Transverse colon (tissue), 4 donors: ENCODE measurements at regions not wholly inside any gene's neighbourhood (a gene's known extent, or its start where the extent isn't known, plus 50 kb on each side); places are given as distances from the start of the nearest gene placed in this dataset.

ENCODE experiments used
- DNase-seq: peaks from one replicate; pipeline ENCODE4 v3.0.0-alpha.2; 2019
- H3K27ac ChIP-seq, 4 donors: fragments of 200-600 bp; sonication (generic); 2 replicates each; pipeline ENCODE4 v1.5.1; 2016 to 2018; ENCODE audit warnings: inconsistent platforms in 4 of 4
- H3K27me3 ChIP-seq: fragments of 200-600 bp; sonication (generic); 2 replicates; pipeline ENCODE4 v1.5.1; 2017; ENCODE audit warnings: inconsistent platforms
- H3K36me3 ChIP-seq, 4 donors: fragments of 200-600 bp; sonication (generic); 2 replicates each; pipeline ENCODE4 v1.5.1; 2017 to 2019; ENCODE audit warnings: inconsistent platforms in 4 of 4
- H3K4me1 ChIP-seq, 4 donors: fragments of 200-600 bp; sonication (generic); 2 replicates each; pipeline ENCODE4 v1.5.1; 2017 to 2020; ENCODE audit warnings: inconsistent platforms in 4 of 4
- H3K4me3 ChIP-seq, 4 donors: fragments of 200-600 bp; sonication (generic); 1 replicate in 1 of 4; 2 replicates in 3 of 4; pipeline versions ENCODE4 v1.5.1 to v1.6.1; 2017 to 2019; ENCODE audit warnings: inconsistent platforms in 4 of 4
- H3K9me3 ChIP-seq, 2 donors: fragments of 200-600 bp; sonication (generic); 2 replicates each; pipeline ENCODE4 v1.5.1; 2017 to 2019; ENCODE audit warnings: inconsistent platforms in 2 of 2
- CTCF ChIP-seq, 5 experiments: fragments of 200-600 bp in 3 of 5; fragments of 450-650 bp in 2 of 5; sonication (generic) in 3 of 5; IDR thresholded peaks; 1 replicate in 2 of 5; 2 replicates in 3 of 5; pipeline ENCODE4 v1.5.1; 2016 to 2017; ENCODE audit warnings: antibody characterized with exemption in 5 of 5, inconsistent platforms in 3 of 5, mild to moderate bottlenecking in 2 of 5, moderate library complexity in 1 of 5
- EP300 ChIP-seq: sonication (generic); formaldehyde crosslinking; IDR thresholded peaks from one replicate; pipeline ENCODE4 v1.6.1; 2017; ENCODE audit warnings: antibody characterized with exemption, low read depth
- POLR2A ChIP-seq: fragments of 450-650 bp; IDR thresholded peaks from one replicate; pipeline ENCODE4 v1.6.1; 2016; ENCODE audit warnings: antibody characterized with exemption, mild to moderate bottlenecking, moderate library complexity
- POLR2AphosphoS5 ChIP-seq, 3 donors: sonication (generic); formaldehyde crosslinking; IDR thresholded peaks; one replicate each; pipeline ENCODE4 v1.6.1; 2016; ENCODE audit warnings: antibody characterized with exemption in 3 of 3
- WGBS, 2 donors: methylation state at CpG; one replicate each; pipeline ENCODE4 v1.1.5; 2018; ENCODE audit warnings: low coverage in 1 of 2; 5-methylcytosine and 5-hydroxymethylcytosine counted together
- in situ Hi-C, 4 donors: fragments of 200-750 bp; cut with MboI; loops; one replicate each; pipeline versions ENCODE4 v1.15.0 to v1.15.1; 2017; ENCODE audit warnings: low sequenced_read_pairs in 3 of 4, low pct_ligation_motif_present in 1 of 4, low pct_unique_long_range_greater_than_20kb in 1 of 4
- intact Hi-C: fragments of 100-400 bp; cut with DNase I; formaldehyde crosslinking; loops from one replicate; pipeline ENCODE4 v1.15.1; 2023; ENCODE audit warnings: low total_unique reads

- Histone ChIP-seq H3K36me3 (no peaks in the 10 kb centered on the region), H3K9me3 (no peaks in the 10 kb centered on the region), H3K27me3 (no peaks in the 10 kb centered on the region), H3K4me1 (no peaks in the 10 kb centered on the region), H3K4me3 (no peak overlapping the region), H3K27ac (no peak overlapping the region)
- in situ Hi-C loops (no loop called here), intact Hi-C loops (no loop called here)
- 60 to 68% methylated on average over 3 to 4 of the region's 4 CpGs for WGBS, 2 donors
- DNase-seq, result no peak
- TF ChIP-seq POLR2A, result no peak
- TF ChIP-seq CTCF (IDR thresholded peaks at IDR 0.05), result no peak
These were observed 183.1 kb upstream of the IVNS1ABP start for GRCh38 chr1:185500001-185500626.

- TF ChIP-seq POLR2A (no peak), POLR2AphosphoS5 (IDR thresholded peaks at IDR 0.05) (no peak), EP300 (no peak), CTCF (IDR thresholded peaks at IDR 0.05) (no peak)
- Histone ChIP-seq H3K36me3 (no peaks in the 10 kb centered on the region), H3K9me3 (no peaks in the 10 kb centered on the region), H3K4me1 (no peaks in the 10 kb centered on the region), H3K27me3 (no peaks in the 10 kb centered on the region), H3K27ac (no peak overlapping the region), H3K4me3 (no peak overlapping the region)
- intact Hi-C loops (no loop called here), in situ Hi-C loops (no loop called here)
- 92% methylated on average over 2 of the region's 2 CpGs for WGBS, 2 donors
- DNase-seq, result no peak
These were observed 181.2 kb upstream of the IVNS1ABP start for GRCh38 chr1:185498207-185498606.

GRCh38 chr1:185497177-185497576, 180.1 kb upstream of the IVNS1ABP start:
- H3K36me3 ChIP-seq, result no peaks in the 10 kb centered on the region
- H3K4me3 ChIP-seq, result no peak overlapping the region
- TF ChIP-seq EP300 (no peak), POLR2AphosphoS5 (IDR thresholded peaks at IDR 0.05) (no peak)
- in situ Hi-C loops, result no loop called here
- DNase-seq, result no peak
- no peak overlapping the region for H3K27ac ChIP-seq
- H3K4me1 ChIP-seq, result peaks cover 0 to under 1% (median 0%) of the 10 kb centered on the region in 4 donors
- intact Hi-C loops, result no loop called here
- no peaks in the 10 kb centered on the region for H3K27me3 ChIP-seq
- H3K9me3 ChIP-seq, result no peaks in the 10 kb centered on the region

GRCh38 chr1:185495898-185496297, 178.9 kb upstream of the IVNS1ABP start:
- no peaks in the 10 kb centered on the region for H3K27me3 ChIP-seq
- no peak overlapping the region for H3K27ac ChIP-seq
- in situ Hi-C loops (no loop called here), intact Hi-C loops (no loop called here)
- H3K4me1 ChIP-seq, result peaks cover 0 to 13% (median 0%) of the 10 kb centered on the region in 4 donors
- H3K36me3 ChIP-seq, result no peaks in the 10 kb centered on the region
- WGBS, 2 donors, result 14 to 46% methylated on average over 1 of the region's 1 CpG
- H3K9me3 ChIP-seq, result no peaks in the 10 kb centered on the region
- H3K4me3 ChIP-seq, result no peak overlapping the region
- DNase-seq, result no peak
- no peak for TF ChIP-seq CTCF (IDR thresholded peaks at IDR 0.05)
- no peak for TF ChIP-seq POLR2A
- TF ChIP-seq EP300, result no peak
- no peak for TF ChIP-seq POLR2AphosphoS5 (IDR thresholded peaks at IDR 0.05)

- no peak overlapping the region for H3K4me3 ChIP-seq
- peaks cover 0 to 21% (median 0%) of the 10 kb centered on the region in 4 donors for H3K4me1 ChIP-seq
- in situ Hi-C loops, result no loop called here
- H3K9me3 ChIP-seq, result no peaks in the 10 kb centered on the region
- no peak for DNase-seq
- intact Hi-C loops, result no loop called here
- no peak for TF ChIP-seq POLR2A
- TF ChIP-seq CTCF (IDR thresholded peaks at IDR 0.05), result no peak
- no peak for TF ChIP-seq POLR2AphosphoS5 (IDR thresholded peaks at IDR 0.05)
- no peak for TF ChIP-seq EP300
- no peaks in the 10 kb centered on the region for H3K36me3 ChIP-seq
- H3K27ac ChIP-seq, result no peak overlapping the region
- H3K27me3 ChIP-seq, result no peaks in the 10 kb centered on the region
These were observed 178.0 kb upstream of the IVNS1ABP start for GRCh38 chr1:185495007-185495406.
